Nephron progenitor cell (in vitro differentiated cells): ENCODE measurements at regions not wholly inside any gene's neighbourhood (a gene's known extent, or its start where the extent isn't known, plus 50 kb on each side); places are given as distances from the start of the nearest gene placed in this dataset.

Source experiments
- DNase-seq: peaks from one replicate; pipeline ENCODE4 v3.0.0; 2021
- H3K27ac Mint-ChIP-seq: 2 replicates; pipeline ENCODE4 v1.8.0; 2021; ENCODE audit warnings: mild to moderate bottlenecking, moderate library complexity, mixed read lengths
- H3K27me3 Mint-ChIP-seq: 2 replicates; pipeline ENCODE4 v1.8.0; 2021; ENCODE audit warnings: mild to moderate bottlenecking, low read depth, mixed read lengths; ENCODE audit not compliant: poor library complexity
- H3K36me3 Mint-ChIP-seq: 2 replicates; pipeline ENCODE4 v1.8.0; 2021; ENCODE audit warnings: low read depth, mixed read lengths
- H3K4me1 Mint-ChIP-seq: 2 replicates; pipeline ENCODE4 v1.8.0; 2021; ENCODE audit warnings: mixed read lengths
- H3K4me3 Mint-ChIP-seq: 2 replicates; pipeline ENCODE4 v1.8.0; 2021; ENCODE audit warnings: mild to moderate bottlenecking, moderate library complexity, mixed read lengths
- H3K9me3 Mint-ChIP-seq: 2 replicates; pipeline ENCODE4 v1.8.0; 2021; ENCODE audit warnings: mild to moderate bottlenecking, moderate library complexity, mixed read lengths
- CTCF ChIP-seq: fragments of 200-600 bp; sonication (generic); IDR thresholded peaks from 2 replicates; pipeline ENCODE4 v1.5.0; 2021; ENCODE audit warnings: antibody characterized with exemption

DNA sequence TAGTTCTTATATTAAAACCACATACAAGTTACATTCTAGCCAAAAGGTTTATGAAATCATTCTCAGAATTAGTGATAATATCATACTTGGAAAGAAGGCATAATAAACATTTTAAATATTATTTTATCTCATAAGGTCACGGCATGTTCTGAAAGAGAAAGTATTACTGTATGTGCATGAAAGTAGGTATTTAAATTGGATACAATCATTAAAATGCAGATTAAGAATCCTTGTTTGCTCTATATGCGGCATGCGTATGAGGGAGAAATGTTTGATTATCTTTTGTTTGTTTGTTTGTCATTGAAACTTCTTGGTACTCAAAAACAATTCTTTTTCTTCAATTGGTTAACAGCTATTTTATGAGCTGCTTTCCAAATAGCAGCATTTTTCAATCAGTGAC, 183.9 kb upstream of the TLL1 start:
- Mint-ChIP-seq H3K9me3 (peaks cover 4% of the 10 kb centered on the region), H3K36me3 (no peaks in the 10 kb centered on the region), H3K4me3 (no peak overlapping the region), H3K27me3 (no peaks in the 10 kb centered on the region), H3K4me1 (no peaks in the 10 kb centered on the region), H3K27ac (no peak overlapping the region)
- no peak for DNase-seq
- TF ChIP-seq CTCF: no peak

GRCh38 chr4:165692082-165692481, 181.0 kb upstream of the TLL1 start:
- H3K4me1 Mint-ChIP-seq: no peaks in the 10 kb centered on the region
- H3K27me3 Mint-ChIP-seq: no peaks in the 10 kb centered on the region
- H3K36me3 Mint-ChIP-seq: no peaks in the 10 kb centered on the region
- TF ChIP-seq CTCF: no peak
- H3K9me3 Mint-ChIP-seq: peaks cover 4% of the 10 kb centered on the region
- no peak overlapping the region for H3K27ac Mint-ChIP-seq
- no peak overlapping the region for H3K4me3 Mint-ChIP-seq
- no peak for DNase-seq

- H3K4me1 Mint-ChIP-seq: no peaks in the 10 kb centered on the region
- TF ChIP-seq CTCF: no peak
- H3K27ac Mint-ChIP-seq: no peak overlapping the region
- no peaks in the 10 kb centered on the region for H3K36me3 Mint-ChIP-seq
- H3K27me3 Mint-ChIP-seq: no peaks in the 10 kb centered on the region
- DNase-seq: no peak
- H3K4me3 Mint-ChIP-seq: no peak overlapping the region
- H3K9me3 Mint-ChIP-seq: no peaks in the 10 kb centered on the region
Observed at GRCh38 chr4:165698272-165698671, 174.8 kb upstream of the TLL1 start.

DNA sequence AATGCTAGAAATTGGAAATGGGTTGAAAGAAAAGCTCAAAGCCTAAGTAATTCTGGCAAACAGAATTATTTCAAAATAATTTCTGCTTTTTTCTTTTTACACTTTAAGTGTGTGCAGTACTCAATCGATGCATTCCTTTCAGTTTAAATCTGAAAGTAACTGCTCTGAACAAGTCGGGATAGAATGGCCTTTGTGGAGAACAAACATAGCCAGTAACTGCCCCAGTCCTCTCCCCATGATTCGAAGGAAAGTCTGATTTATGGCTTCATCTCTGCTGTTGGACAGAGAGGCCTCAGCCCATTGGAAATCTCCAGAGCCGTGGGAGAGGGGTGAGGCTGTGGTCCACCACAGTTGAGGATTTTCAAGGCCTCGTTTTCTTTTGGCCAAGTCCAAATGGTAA, 174.0 kb upstream of the TLL1 start:
- Mint-ChIP-seq H3K9me3 (no peaks in the 10 kb centered on the region), H3K27me3 (no peaks in the 10 kb centered on the region), H3K27ac (no peak overlapping the region), H3K36me3 (no peaks in the 10 kb centered on the region), H3K4me3 (no peak overlapping the region), H3K4me1 (no peaks in the 10 kb centered on the region)
- no peak for TF ChIP-seq CTCF
- DNase-seq: no peak

GRCh38 chr4:165700855-165701254, 172.2 kb upstream of the TLL1 start:
- Mint-ChIP-seq H3K9me3 (no peaks in the 10 kb centered on the region), H3K4me3 (no peak overlapping the region), H3K27me3 (no peaks in the 10 kb centered on the region), H3K4me1 (no peaks in the 10 kb centered on the region), H3K27ac (no peak overlapping the region), H3K36me3 (no peaks in the 10 kb centered on the region)
- no peak for TF ChIP-seq CTCF
- no peak for DNase-seq

GRCh38 chr4:165707128-165707527, 165.9 kb upstream of the TLL1 start:
- Mint-ChIP-seq H3K4me1 (peaks cover 20% of the 10 kb centered on the region), H3K9me3 (no peaks in the 10 kb centered on the region), H3K27me3 (no peaks in the 10 kb centered on the region), H3K27ac (no peak overlapping the region), H3K4me3 (no peak overlapping the region), H3K36me3 (no peaks in the 10 kb centered on the region)
- DNase-seq: no peak
- no peak for TF ChIP-seq CTCF
